GM21576 (cell line): ENCODE measurements at regions not wholly inside any gene's neighbourhood (a gene's known extent, or its start where the extent isn't known, plus 50 kb on each side); places are given as distances from the start of the nearest gene placed in this dataset.
A peak's percentile ranks its signal among the peaks of the same experiment; 100 is the strongest.

Experiments used
- ATAC-seq: cut with Tn5 transposase; IDR thresholded peaks from one replicate; pipeline ENCODE4 v1.9.1; 2021; ENCODE audit warnings: mild to moderate bottlenecking, moderate library complexity; ENCODE audit not compliant: unreplicated experiment

- ATAC-seq: no peak
Measured at GRCh38 chr12:98329589-98329988, 185.8 kb upstream of the TMPO start.

- ATAC-seq: peak; percentile 77
Measured at GRCh38 chr12:98332642-98333041, 182.7 kb upstream of the TMPO start.

- ATAC-seq: no peak
Measured at GRCh38 chr12:98334768-98335167, 180.6 kb upstream of the TMPO start.

- ATAC-seq: no peak
Measured at GRCh38 chr12:98341026-98341425, 174.4 kb upstream of the TMPO start.

GRCh38 chr12:98341732-98342131 lies 173.7 kb upstream of the TMPO start:
- ATAC-seq: no peak

- no peak for ATAC-seq
Measured at GRCh38 chr12:98343002-98343567, 172.3 kb upstream of the TMPO start.

GRCh38 chr12:98344046-98344930 lies 171.1 kb upstream of the TMPO start:
- no peak for ATAC-seq

- ATAC-seq: no peak
Measured at GRCh38 chr12:98345308-98345876, 170.0 kb upstream of the TMPO start.

- ATAC-seq: no peak
Measured at GRCh38 chr12:98351089-98351488, 164.3 kb upstream of the TMPO start.

- ATAC-seq: no peak
Measured at GRCh38 chr12:98351784-98352183, 163.6 kb upstream of the TMPO start.

- peak; percentile 54 for ATAC-seq
Measured at GRCh38 chr12:98352218-98352811, 163.1 kb upstream of the TMPO start.

- ATAC-seq: peak; percentile 7
Measured at GRCh38 chr12:98352835-98353234, 162.6 kb upstream of the TMPO start.

- ATAC-seq: no peak
Measured at GRCh38 chr12:98354520-98355035, 160.8 kb upstream of the TMPO start.

- ATAC-seq: no peak
Measured at GRCh38 chr12:98355322-98355721, 160.1 kb upstream of the TMPO start.

GRCh38 chr12:98355933-98356332 lies 159.5 kb upstream of the TMPO start:
- ATAC-seq: no peak

- ATAC-seq: no peak
Measured at GRCh38 chr12:98358144-98358543, 157.2 kb upstream of the TMPO start.

GRCh38 chr12:98359856-98360255 lies 155.5 kb upstream of the TMPO start:
- no peak for ATAC-seq

GRCh38 chr12:98360401-98360800 lies 155.0 kb upstream of the TMPO start:
- no peak for ATAC-seq

- ATAC-seq: no peak
Measured at GRCh38 chr12:98369581-98369980, 145.8 kb upstream of the TMPO start.

GRCh38 chr12:98370976-98371375 lies 144.4 kb upstream of the TMPO start:
- ATAC-seq: no peak

- no peak for ATAC-seq
Measured at GRCh38 chr12:98371419-98371818, 144.0 kb upstream of the TMPO start.
